ENCODE measurements at regions not wholly inside any gene's neighbourhood (a gene's known extent, or its start where the extent isn't known, plus 50 kb on each side); places are given as distances from the start of the nearest gene placed in this dataset.

GRCh38 chr6:139586273-139586672 is 211.8 kb upstream of the CITED2 start:
- in situ Hi-C loops (cut with MboI; ENCODE audit: low sequenced_read_pairs, unreplicated experiment), result no loop called here
- DNase-seq (ENCODE audit: low spot score), result no peak
- no peak for TF ChIP-seq CTCF (IDR thresholded peaks at IDR 0.05; ENCODE audit: borderline replicate concordance, control extremely low read depth, extremely low read depth, insufficient read depth, missing control alignments)

- in situ Hi-C loops (cut with MboI; ENCODE audit: low sequenced_read_pairs, unreplicated experiment), result no loop called here
- DNase-seq (ENCODE audit: low spot score), result no peak
- no peak for TF ChIP-seq CTCF (IDR thresholded peaks at IDR 0.05; ENCODE audit: borderline replicate concordance, control extremely low read depth, extremely low read depth, insufficient read depth, missing control alignments)
These were observed 210.2 kb upstream of the CITED2 start for GRCh38 chr6:139584599-139584998.

GRCh38 chr6:139583420-139583819 is 209.0 kb upstream of the CITED2 start:
- no peak for DNase-seq (ENCODE audit: low spot score)
- TF ChIP-seq CTCF (IDR thresholded peaks at IDR 0.05; ENCODE audit: borderline replicate concordance, control extremely low read depth, extremely low read depth, insufficient read depth, missing control alignments), result no peak
- in situ Hi-C loops (cut with MboI; ENCODE audit: low sequenced_read_pairs, unreplicated experiment), result no loop called here

- no peak for TF ChIP-seq CTCF (IDR thresholded peaks at IDR 0.05; ENCODE audit: borderline replicate concordance, control extremely low read depth, extremely low read depth, insufficient read depth, missing control alignments)
- in situ Hi-C loops (cut with MboI; ENCODE audit: low sequenced_read_pairs, unreplicated experiment), result no loop called here
- no peak for DNase-seq (ENCODE audit: low spot score)
These were observed 208.5 kb upstream of the CITED2 start for GRCh38 chr6:139582956-139583355.

GRCh38 chr6:139581485-139581865 is 207.0 kb upstream of the CITED2 start:
- no peak for TF ChIP-seq CTCF (IDR thresholded peaks at IDR 0.05; ENCODE audit: borderline replicate concordance, control extremely low read depth, extremely low read depth, insufficient read depth, missing control alignments)
- in situ Hi-C loops (cut with MboI; ENCODE audit: low sequenced_read_pairs, unreplicated experiment), result no loop called here
- DNase-seq (ENCODE audit: low spot score), result no peak

- in situ Hi-C loops (cut with MboI; ENCODE audit: low sequenced_read_pairs, unreplicated experiment), result no loop called here
- peak; percentile 54 for DNase-seq (ENCODE audit: low spot score)
- TF ChIP-seq CTCF (IDR thresholded peaks at IDR 0.05; ENCODE audit: borderline replicate concordance, control extremely low read depth, extremely low read depth, insufficient read depth, missing control alignments), result no peak
These were observed 206.4 kb upstream of the CITED2 start for GRCh38 chr6:139580592-139581484.
